ENCODE measurements at regions not wholly inside any gene's neighbourhood (a gene's known extent, or its start where the extent isn't known, plus 50 kb on each side); places are given as distances from the start of the nearest gene placed in this dataset.

- TF ChIP-seq CTCF (IDR thresholded peaks at IDR 0.05) (no peak), POLR2A (IDR thresholded peaks at IDR 0.05) (no peak)
These were observed 409.0 kb upstream of the SEMA3A start for GRCh38 chr7:84603545-84603944.

All from tibial nerve (tissue), 3 donors.